Suprapubic skin (tissue), 4 donors: ENCODE measurements at regions not wholly inside any gene's neighbourhood (a gene's known extent, or its start where the extent isn't known, plus 50 kb on each side); places are given as distances from the start of the nearest gene placed in this dataset.

Source experiments
- DNase-seq, 2 donors: peaks; one replicate each; pipeline ENCODE4 v3.0.0-alpha.2; 2019; ENCODE audit warnings: low spot score in 2 of 2
- H3K27ac ChIP-seq: fragments of 200-600 bp; sonication (generic); one replicate; pipeline ENCODE4 v1.5.1; 2019
- H3K27me3 ChIP-seq: fragments of 200-600 bp; sonication (generic); one replicate; pipeline ENCODE4 v1.5.1; 2019
- H3K36me3 ChIP-seq: fragments of 200-600 bp; sonication (generic); one replicate; pipeline ENCODE4 v1.5.1; 2019
- H3K4me1 ChIP-seq: fragments of 200-600 bp; sonication (generic); one replicate; pipeline ENCODE4 v1.5.1; 2019
- H3K4me3 ChIP-seq: fragments of 200-600 bp; sonication (generic); one replicate; pipeline ENCODE4 v1.5.1; 2019; ENCODE audit warnings: mild to moderate bottlenecking
- H3K9me3 ChIP-seq: fragments of 200-600 bp; sonication (generic); one replicate; pipeline ENCODE4 v1.5.1; 2019
- EP300 ChIP-seq: sonication (generic); formaldehyde crosslinking; IDR thresholded peaks from one replicate; pipeline ENCODE4 v1.6.1; 2017; ENCODE audit warnings: antibody characterized with exemption
- POLR2A ChIP-seq, 2 donors: fragments of 450-650 bp; IDR thresholded peaks; one replicate each; pipeline ENCODE4 v1.6.1; 2017; ENCODE audit warnings: antibody characterized with exemption in 2 of 2, mild to moderate bottlenecking in 2 of 2, moderate library complexity in 2 of 2
- POLR2AphosphoS5 ChIP-seq, 3 donors: sonication (generic); formaldehyde crosslinking; IDR thresholded peaks; one replicate each; pipeline ENCODE4 v1.6.1; 2017; ENCODE audit warnings: antibody characterized with exemption in 3 of 3
- WGBS: methylation state at CpG from one replicate; pipeline ENCODE4 v1.1.5; 2018; 5-methylcytosine and 5-hydroxymethylcytosine counted together
- TF ChIP-seq, protein P1 (sequence below), 2 donors: fragments of 200-600 bp in 1 of 2; fragments of 450-650 bp in 1 of 2; sonication (generic) in 1 of 2; IDR thresholded peaks; one replicate each; pipeline ENCODE4 v1.5.1; 2016 to 2019; ENCODE audit warnings: antibody characterized with exemption in 2 of 2, mild to moderate bottlenecking in 1 of 2, moderate library complexity in 1 of 2

- H3K27me3 ChIP-seq, result no peaks in the 10 kb centered on the region
- no peak overlapping the region for H3K27ac ChIP-seq
- WGBS, result 89% methylated on average over 1 of the region's 1 CpG
- H3K9me3 ChIP-seq, result peaks cover 3% of the 10 kb centered on the region
- no peaks in the 10 kb centered on the region for H3K4me1 ChIP-seq
- no peak overlapping the region for H3K4me3 ChIP-seq
- no peak for DNase-seq
- H3K36me3 ChIP-seq, result no peaks in the 10 kb centered on the region
- TF ChIP-seq POLR2AphosphoS5 (IDR thresholded peaks at IDR 0.05), result no peak
- no peak for TF ChIP-seq POLR2A (IDR thresholded peaks at IDR 0.05)
- no peak for TF ChIP-seq EP300
- TF ChIP-seq, protein P1, sequence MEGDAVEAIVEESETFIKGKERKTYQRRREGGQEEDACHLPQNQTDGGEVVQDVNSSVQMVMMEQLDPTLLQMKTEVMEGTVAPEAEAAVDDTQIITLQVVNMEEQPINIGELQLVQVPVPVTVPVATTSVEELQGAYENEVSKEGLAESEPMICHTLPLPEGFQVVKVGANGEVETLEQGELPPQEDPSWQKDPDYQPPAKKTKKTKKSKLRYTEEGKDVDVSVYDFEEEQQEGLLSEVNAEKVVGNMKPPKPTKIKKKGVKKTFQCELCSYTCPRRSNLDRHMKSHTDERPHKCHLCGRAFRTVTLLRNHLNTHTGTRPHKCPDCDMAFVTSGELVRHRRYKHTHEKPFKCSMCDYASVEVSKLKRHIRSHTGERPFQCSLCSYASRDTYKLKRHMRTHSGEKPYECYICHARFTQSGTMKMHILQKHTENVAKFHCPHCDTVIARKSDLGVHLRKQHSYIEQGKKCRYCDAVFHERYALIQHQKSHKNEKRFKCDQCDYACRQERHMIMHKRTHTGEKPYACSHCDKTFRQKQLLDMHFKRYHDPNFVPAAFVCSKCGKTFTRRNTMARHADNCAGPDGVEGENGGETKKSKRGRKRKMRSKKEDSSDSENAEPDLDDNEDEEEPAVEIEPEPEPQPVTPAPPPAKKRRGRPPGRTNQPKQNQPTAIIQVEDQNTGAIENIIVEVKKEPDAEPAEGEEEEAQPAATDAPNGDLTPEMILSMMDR (IDR thresholded peaks at IDR 0.05), result no peak
Measured at GRCh38 chr14:39890026-39890425, 457.8 kb upstream of the FBXO33 start.

GRCh38 chr14:39884091-39884490 is 451.9 kb upstream of the FBXO33 start:
- Histone ChIP-seq H3K4me1 (no peaks in the 10 kb centered on the region), H3K36me3 (no peaks in the 10 kb centered on the region), H3K27ac (no peak overlapping the region), H3K4me3 (no peak overlapping the region), H3K27me3 (no peaks in the 10 kb centered on the region), H3K9me3 (no peaks in the 10 kb centered on the region)
- no peak for TF ChIP-seq POLR2A (IDR thresholded peaks at IDR 0.05)
- no peak for TF ChIP-seq POLR2AphosphoS5 (IDR thresholded peaks at IDR 0.05)
- TF ChIP-seq, protein P1 (IDR thresholded peaks at IDR 0.05), result no peak
- no peak for TF ChIP-seq EP300
- no peak for DNase-seq

DNA sequence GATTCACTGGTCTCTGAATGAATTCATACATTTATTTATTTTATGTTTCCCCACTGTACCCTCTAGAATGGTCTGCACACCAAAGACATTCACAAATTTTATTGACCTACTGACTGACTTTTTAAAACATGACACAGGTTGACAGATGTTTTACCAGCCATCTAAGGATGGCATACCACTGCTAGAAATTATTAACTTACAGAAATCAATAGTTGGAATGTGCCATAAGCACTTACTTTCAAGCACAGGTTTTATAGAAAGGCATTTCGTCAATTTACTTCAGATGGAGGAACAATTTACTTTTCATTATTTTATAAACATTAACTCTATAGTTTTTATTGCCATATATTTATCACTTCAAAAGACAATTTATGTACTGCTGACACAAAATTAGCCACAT is 448.7 kb upstream of the FBXO33 start:
- Histone ChIP-seq H3K9me3 (no peaks in the 10 kb centered on the region), H3K36me3 (no peaks in the 10 kb centered on the region), H3K4me1 (no peaks in the 10 kb centered on the region), H3K4me3 (no peak overlapping the region), H3K27me3 (no peaks in the 10 kb centered on the region), H3K27ac (no peak overlapping the region)
- DNase-seq, result no peak
- TF ChIP-seq POLR2AphosphoS5 (IDR thresholded peaks at IDR 0.05) (no peak), POLR2A (IDR thresholded peaks at IDR 0.05) (no peak), EP300 (no peak)
- TF ChIP-seq, protein P1 (IDR thresholded peaks at IDR 0.05), result no peak
- 88% methylated on average over 1 of the region's 1 CpG for WGBS

DNA sequence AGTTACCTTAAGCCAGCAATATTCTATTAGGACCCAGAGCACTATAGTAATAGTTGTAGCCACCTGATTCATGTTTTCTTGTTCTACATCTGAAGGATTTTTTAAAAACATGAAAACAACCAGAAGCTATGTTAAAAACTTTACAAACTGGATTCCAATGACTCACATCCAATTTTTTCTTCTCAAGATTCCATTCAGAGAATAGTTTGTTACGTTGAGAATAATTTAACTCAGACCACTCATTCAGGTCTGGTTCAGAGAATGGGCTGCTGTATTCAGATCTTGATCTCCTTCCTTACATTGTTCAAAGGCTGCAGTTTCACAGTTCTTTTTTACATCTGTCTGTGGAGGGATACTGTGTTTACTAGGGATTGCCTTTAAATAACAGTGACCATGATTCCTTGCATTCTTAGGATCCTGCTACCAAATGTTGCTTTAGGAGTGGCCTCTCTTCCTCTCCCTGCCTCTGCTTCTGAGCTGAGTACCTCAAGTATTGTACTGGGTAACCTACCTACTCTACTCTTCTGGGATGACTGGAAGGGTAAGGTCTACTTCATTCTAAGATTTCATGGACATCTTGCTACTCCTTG is 448.0 kb upstream of the FBXO33 start:
- Histone ChIP-seq H3K4me1 (no peaks in the 10 kb centered on the region), H3K9me3 (no peaks in the 10 kb centered on the region), H3K27ac (no peak overlapping the region), H3K4me3 (no peak overlapping the region), H3K27me3 (no peaks in the 10 kb centered on the region), H3K36me3 (no peaks in the 10 kb centered on the region)
- TF ChIP-seq POLR2A (IDR thresholded peaks at IDR 0.05), result no peak
- TF ChIP-seq POLR2AphosphoS5 (IDR thresholded peaks at IDR 0.05), result no peak
- 0% methylated on average over 1 of the region's 1 CpG for WGBS
- DNase-seq, result no peak

DNA sequence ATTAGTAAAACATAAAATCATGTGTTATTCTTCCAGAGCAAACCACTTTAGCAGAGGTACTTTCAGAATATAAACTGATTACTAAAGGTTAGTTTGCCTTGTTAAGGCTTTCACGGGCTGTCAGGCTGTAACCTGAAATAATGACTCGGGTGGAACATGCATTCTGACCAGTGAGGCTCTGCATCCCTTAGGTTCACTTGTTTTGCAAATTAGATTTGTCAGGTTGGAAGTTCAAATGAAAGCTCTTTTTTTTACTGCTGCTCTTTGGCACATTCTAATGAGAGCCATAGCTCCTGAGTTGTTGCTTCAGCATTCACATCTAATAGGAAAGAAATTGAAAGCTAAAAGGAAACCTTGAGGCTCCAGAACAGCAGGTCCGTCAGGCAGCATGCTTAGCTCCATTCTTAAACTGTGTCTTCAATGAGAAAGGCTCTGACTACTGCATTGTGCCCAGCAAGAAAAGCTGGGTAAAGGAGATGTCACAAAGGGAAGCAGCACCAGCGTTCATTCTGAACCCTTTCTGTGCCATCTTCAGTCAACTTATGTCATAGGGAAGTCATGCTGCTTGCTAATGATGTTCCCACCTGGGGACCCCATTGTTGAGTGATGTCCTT is 445.5 kb upstream of the FBXO33 start:
- Histone ChIP-seq H3K9me3 (no peaks in the 10 kb centered on the region), H3K27ac (no peak overlapping the region), H3K4me3 (no peak overlapping the region), H3K36me3 (no peaks in the 10 kb centered on the region), H3K4me1 (no peaks in the 10 kb centered on the region), H3K27me3 (no peaks in the 10 kb centered on the region)
- WGBS, result 49% methylated on average over 4 of the region's 4 CpGs
- TF ChIP-seq EP300 (no peak), POLR2A (IDR thresholded peaks at IDR 0.05) (no peak), POLR2AphosphoS5 (IDR thresholded peaks at IDR 0.05) (no peak)
- TF ChIP-seq, protein P1 (IDR thresholded peaks at IDR 0.05), result no peak
- DNase-seq, result no peak
